ENCODE measurements at regions not wholly inside any gene's neighbourhood (a gene's known extent, or its start where the extent isn't known, plus 50 kb on each side); places are given as distances from the start of the nearest gene placed in this dataset.
A peak's percentile ranks its signal among the peaks of the same experiment; 100 is the strongest.
"Not testable (repeated sequence)": the region's sequence is repeated elsewhere in the genome, so short reads cannot be mapped to it uniquely, and the experiment has no call there.

- not testable (repeated sequence) for DNase-seq
Measured at GRCh38 chr17:43345515-43345914, 53.3 kb upstream of the ARL4D start.

GRCh38 chr17:43344685-43345084, 54.1 kb upstream of the ARL4D start:
- DNase-seq, result no peak

GRCh38 chr17:43342589-43342890, 56.3 kb upstream of the ARL4D start:
- DNase-seq, result no peak

GRCh38 chr17:43341715-43342588, 56.8 kb upstream of the ARL4D start:
- no peak for DNase-seq

GRCh38 chr17:43338886-43339516, 59.8 kb upstream of the ARL4D start:
- peak; percentile 64 for DNase-seq

GRCh38 chr17:43337684-43338428, 60.9 kb upstream of the ARL4D start:
- no peak for DNase-seq

GRCh38 chr17:43334738-43335402, 63.9 kb upstream of the ARL4D start:
- no peak for DNase-seq

GRCh38 chr17:43333433-43333943, 65.3 kb upstream of the ARL4D start:
- DNase-seq, result no peak

GRCh38 chr17:43332230-43332629, 66.6 kb upstream of the ARL4D start:
- DNase-seq, result no peak

GRCh38 chr17:43330876-43331639, 67.7 kb upstream of the ARL4D start:
- DNase-seq, result no peak

GRCh38 chr17:43329183-43329582, 69.6 kb upstream of the ARL4D start:
- no peak for DNase-seq

GRCh38 chr17:43328650-43329049, 70.1 kb upstream of the ARL4D start:
- DNase-seq, result no peak

GRCh38 chr17:43327834-43328420, 70.9 kb upstream of the ARL4D start:
- DNase-seq, result no peak

- DNase-seq, result no peak
Measured at GRCh38 chr17:43327421-43327820, 71.4 kb upstream of the ARL4D start.

GRCh38 chr17:43326490-43327275, 72.1 kb upstream of the ARL4D start:
- no peak for DNase-seq

- no peak for DNase-seq
Measured at GRCh38 chr17:43324205-43324893, 74.4 kb upstream of the ARL4D start.

GRCh38 chr17:43319293-43320124, 79.3 kb upstream of the ARL4D start:
- DNase-seq, result no peak

GRCh38 chr17:43316522-43317142, 82.2 kb upstream of the ARL4D start:
- no peak for DNase-seq
